Glutamatergic neuron (in vitro differentiated cells): ENCODE measurements at regions not wholly inside any gene's neighbourhood (a gene's known extent, or its start where the extent isn't known, plus 50 kb on each side); places are given as distances from the start of the nearest gene placed in this dataset.

Experiments used
- DNase-seq: peaks from one replicate; pipeline ENCODE4 v3.0.0; 2022
- H3K27ac Mint-ChIP-seq: one replicate; pipeline ENCODE4 v1.8.0; 2020; ENCODE audit warnings: mild to moderate bottlenecking, mixed read lengths, inconsistent platforms; ENCODE audit not compliant: unreplicated experiment
- H3K27me3 Mint-ChIP-seq: one replicate; pipeline ENCODE4 v1.8.0; 2020; ENCODE audit warnings: mild to moderate bottlenecking, moderate library complexity, mixed read lengths, inconsistent platforms; ENCODE audit not compliant: unreplicated experiment
- H3K36me3 Mint-ChIP-seq: one replicate; pipeline ENCODE4 v1.8.0; 2020; ENCODE audit warnings: mild to moderate bottlenecking, mixed read lengths, inconsistent platforms; ENCODE audit not compliant: unreplicated experiment
- H3K4me1 Mint-ChIP-seq: one replicate; pipeline ENCODE4 v1.8.0; 2020; ENCODE audit warnings: mild to moderate bottlenecking, low read depth, mixed read lengths, inconsistent platforms; ENCODE audit not compliant: unreplicated experiment
- H3K4me3 Mint-ChIP-seq: one replicate; pipeline ENCODE4 v1.8.0; 2020; ENCODE audit warnings: mild to moderate bottlenecking, mixed read lengths, inconsistent platforms; ENCODE audit not compliant: unreplicated experiment
- H3K9me3 Mint-ChIP-seq: one replicate; pipeline ENCODE4 v1.8.0; 2020; ENCODE audit warnings: mild to moderate bottlenecking, moderate library complexity, mixed read lengths, inconsistent platforms; ENCODE audit not compliant: unreplicated experiment
- TF ChIP-seq, protein P1 (sequence below): fragments of 200-600 bp; sonication (generic); IDR thresholded peaks from one replicate; pipeline ENCODE4 v1.5.0; 2021; ENCODE audit not compliant: partially characterized antibody, unreplicated experiment

DNA sequence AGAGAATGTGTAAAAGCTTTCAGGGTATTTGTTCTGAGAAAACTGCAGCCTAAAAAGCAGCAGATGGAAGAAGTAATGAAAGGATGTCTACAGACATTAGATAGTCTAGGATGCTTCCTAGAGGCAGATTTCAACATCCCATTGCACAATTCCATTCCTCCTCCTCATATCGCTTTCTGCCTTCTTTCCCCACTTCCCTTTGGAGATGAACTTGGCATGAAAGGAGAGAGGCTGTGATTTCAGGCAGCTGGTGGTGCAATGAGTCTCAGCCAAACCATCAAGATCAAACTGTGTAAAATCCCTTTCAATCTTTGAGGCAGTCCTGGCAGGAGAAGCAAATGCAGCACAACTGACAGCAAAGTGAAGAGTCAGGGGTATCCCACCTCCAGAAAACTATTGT, 438.7 kb upstream of the KCNMB2 start:
- Mint-ChIP-seq H3K27me3 (no peaks in the 10 kb centered on the region), H3K27ac (no peak overlapping the region), H3K4me3 (no peak overlapping the region), H3K9me3 (peaks cover 3% of the 10 kb centered on the region), H3K4me1 (peaks cover 18% of the 10 kb centered on the region), H3K36me3 (peaks cover 7% of the 10 kb centered on the region)
- no peak for DNase-seq
- TF ChIP-seq, protein P1, sequence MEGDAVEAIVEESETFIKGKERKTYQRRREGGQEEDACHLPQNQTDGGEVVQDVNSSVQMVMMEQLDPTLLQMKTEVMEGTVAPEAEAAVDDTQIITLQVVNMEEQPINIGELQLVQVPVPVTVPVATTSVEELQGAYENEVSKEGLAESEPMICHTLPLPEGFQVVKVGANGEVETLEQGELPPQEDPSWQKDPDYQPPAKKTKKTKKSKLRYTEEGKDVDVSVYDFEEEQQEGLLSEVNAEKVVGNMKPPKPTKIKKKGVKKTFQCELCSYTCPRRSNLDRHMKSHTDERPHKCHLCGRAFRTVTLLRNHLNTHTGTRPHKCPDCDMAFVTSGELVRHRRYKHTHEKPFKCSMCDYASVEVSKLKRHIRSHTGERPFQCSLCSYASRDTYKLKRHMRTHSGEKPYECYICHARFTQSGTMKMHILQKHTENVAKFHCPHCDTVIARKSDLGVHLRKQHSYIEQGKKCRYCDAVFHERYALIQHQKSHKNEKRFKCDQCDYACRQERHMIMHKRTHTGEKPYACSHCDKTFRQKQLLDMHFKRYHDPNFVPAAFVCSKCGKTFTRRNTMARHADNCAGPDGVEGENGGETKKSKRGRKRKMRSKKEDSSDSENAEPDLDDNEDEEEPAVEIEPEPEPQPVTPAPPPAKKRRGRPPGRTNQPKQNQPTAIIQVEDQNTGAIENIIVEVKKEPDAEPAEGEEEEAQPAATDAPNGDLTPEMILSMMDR: no peak

DNA sequence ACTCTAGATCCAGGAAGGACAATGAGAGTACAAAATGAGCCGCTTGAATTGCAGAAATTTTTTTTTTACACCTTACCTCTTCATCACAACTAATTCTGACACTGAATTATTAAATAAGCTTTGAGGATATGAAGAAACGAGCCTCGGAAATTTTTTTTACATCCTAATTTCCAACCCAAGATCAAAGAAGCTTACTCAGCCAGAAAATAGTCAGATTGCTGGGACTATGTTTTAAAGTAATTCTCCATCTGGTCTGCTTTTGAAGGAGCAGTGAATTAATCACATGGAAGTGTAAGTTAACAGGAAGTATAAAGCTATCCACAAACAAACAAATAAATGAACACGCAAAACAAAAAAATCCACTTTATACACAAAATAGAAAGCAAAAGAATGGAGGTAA, 437.0 kb upstream of the KCNMB2 start:
- Mint-ChIP-seq H3K4me1 (peaks cover 18% of the 10 kb centered on the region), H3K27ac (no peak overlapping the region), H3K36me3 (no peaks in the 10 kb centered on the region), H3K27me3 (no peaks in the 10 kb centered on the region), H3K9me3 (peaks cover 3% of the 10 kb centered on the region), H3K4me3 (no peak overlapping the region)
- TF ChIP-seq, protein P1: no peak
- DNase-seq: no peak

DNA sequence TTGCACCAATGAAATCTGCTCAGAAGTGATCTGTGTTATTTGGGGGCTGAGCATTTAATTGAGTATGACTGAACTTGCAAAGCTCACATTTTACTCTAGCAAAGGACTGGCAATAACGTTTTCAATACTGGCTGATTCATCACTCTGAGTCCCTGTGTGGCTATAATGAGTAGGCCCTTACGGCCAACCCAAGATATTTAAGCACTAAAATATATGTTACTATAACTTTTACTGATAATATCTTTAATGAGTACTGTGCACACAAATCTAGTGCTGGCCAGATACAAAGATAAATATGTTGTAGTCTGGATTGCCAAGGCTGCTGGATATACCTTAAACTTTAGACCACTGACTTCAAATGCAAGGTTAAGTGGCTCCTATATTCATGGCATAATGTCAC, 436.4 kb upstream of the KCNMB2 start:
- H3K27me3 Mint-ChIP-seq: no peaks in the 10 kb centered on the region
- no peak overlapping the region for H3K4me3 Mint-ChIP-seq
- H3K27ac Mint-ChIP-seq: no peak overlapping the region
- no peak for DNase-seq
- no peaks in the 10 kb centered on the region for H3K36me3 Mint-ChIP-seq
- TF ChIP-seq, protein P1: no peak
- peaks cover 18% of the 10 kb centered on the region for H3K4me1 Mint-ChIP-seq
- peaks cover 3% of the 10 kb centered on the region for H3K9me3 Mint-ChIP-seq

DNA sequence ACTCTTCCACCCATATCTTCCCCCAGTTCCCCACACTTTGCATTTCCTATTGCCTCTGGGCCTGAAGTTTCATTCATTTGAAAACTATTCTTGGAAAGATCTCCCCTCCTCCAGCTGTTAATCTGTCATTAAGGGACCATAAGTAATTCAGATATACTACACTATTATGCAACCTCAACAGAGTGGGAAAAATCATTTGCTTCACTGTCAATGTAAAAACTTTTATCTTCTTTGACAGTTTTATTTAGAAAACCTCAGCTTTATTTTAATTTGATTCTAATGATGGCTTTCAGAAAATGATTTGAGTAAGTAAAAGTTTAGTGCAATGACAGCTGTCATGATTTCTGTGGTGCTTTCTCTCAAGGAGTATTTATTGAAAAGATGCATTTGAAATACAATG, 435.3 kb upstream of the KCNMB2 start:
- peaks cover 18% of the 10 kb centered on the region for H3K4me1 Mint-ChIP-seq
- DNase-seq: no peak
- peaks cover 3% of the 10 kb centered on the region for H3K9me3 Mint-ChIP-seq

DNA sequence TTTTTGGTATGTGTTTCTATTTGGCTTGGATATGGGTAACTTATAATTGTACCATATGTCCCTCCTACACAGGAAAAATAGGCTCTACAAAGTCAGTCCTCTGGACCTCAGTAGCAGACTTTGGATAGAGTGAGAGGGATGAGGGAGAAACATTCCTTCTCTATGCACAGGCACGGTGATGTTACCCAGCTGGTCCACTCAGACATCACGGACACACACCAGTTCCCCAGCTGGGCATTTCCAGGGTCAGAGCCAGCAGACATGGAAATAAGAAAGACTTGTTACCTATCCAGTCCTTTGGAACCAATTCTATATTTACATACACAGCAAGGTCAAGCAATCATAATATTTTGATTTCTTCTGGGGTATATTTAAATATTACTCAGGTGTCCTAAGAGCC, 433.1 kb upstream of the KCNMB2 start:
- TF ChIP-seq, protein P1: no peak
- Mint-ChIP-seq H3K4me3 (no peak overlapping the region), H3K36me3 (no peaks in the 10 kb centered on the region), H3K27me3 (no peaks in the 10 kb centered on the region), H3K4me1 (peaks cover 8% of the 10 kb centered on the region), H3K9me3 (no peaks in the 10 kb centered on the region), H3K27ac (no peak overlapping the region)
- DNase-seq: no peak

More for the DNA sequence above, 435.3 kb upstream of the KCNMB2 start:
- TF ChIP-seq, protein P1: no peak
- H3K4me3 Mint-ChIP-seq: no peak overlapping the region
- no peaks in the 10 kb centered on the region for H3K27me3 Mint-ChIP-seq
- no peaks in the 10 kb centered on the region for H3K36me3 Mint-ChIP-seq
- no peak overlapping the region for H3K27ac Mint-ChIP-seq
